Mucosa of descending colon (tissue), 3 donors: ENCODE measurements at regions not wholly inside any gene's neighbourhood (a gene's known extent, or its start where the extent isn't known, plus 50 kb on each side); places are given as distances from the start of the nearest gene placed in this dataset.

ENCODE experiments used
- ATAC-seq: fragments of 200-7000 bp; cut with Tn5 transposase; one replicate; pipeline ENCODE4 v1.9.1; 2020; ENCODE audit warnings: mild to moderate bottlenecking, moderate library complexity
- DNase-seq, 3 donors: peaks; one replicate each; pipeline ENCODE4 v3.0.0-alpha.2; 2020
- H3K36me3 ChIP-seq: fragments of 200-600 bp; one replicate; pipeline ENCODE4 v1.8.0; 2021; ENCODE audit warnings: low read depth, mild to moderate bottlenecking
- H3K4me1 ChIP-seq: fragments of 200-600 bp; one replicate; pipeline ENCODE4 v1.8.0; 2021; ENCODE audit warnings: low read depth, mild to moderate bottlenecking
- H3K4me3 ChIP-seq: fragments of 200-600 bp; one replicate; pipeline ENCODE4 v1.8.0; 2021; ENCODE audit warnings: mild to moderate bottlenecking
- H3K9me3 ChIP-seq: fragments of 200-600 bp; one replicate; pipeline ENCODE4 v1.8.0; 2021; ENCODE audit warnings: mild to moderate bottlenecking
- intact Hi-C, 2 donors: fragments of 100-400 bp; cut with DNase I in 1 of 2; cut with micrococcal nuclease in 1 of 2; formaldehyde crosslinking; loops; one replicate each; pipeline versions ENCODE4 v1.11.0 to v1.11.1; 2022; cut with DNase I, micrococcal nuclease
- TF ChIP-seq, protein P1 (sequence below): fragments of 200-600 bp; IDR thresholded peaks from one replicate; pipeline ENCODE4 v1.8.0; 2022; ENCODE audit warnings: antibody characterized with exemption, mild to moderate bottlenecking
- donor health status: DM: no; HTN: no; CAD: no; lungs with moderate emphysema.
- donor health status: DM: no; HTN: no; CAD: no.
- donor health status: DM: no; HTN: yes; CAD: no.

DNA sequence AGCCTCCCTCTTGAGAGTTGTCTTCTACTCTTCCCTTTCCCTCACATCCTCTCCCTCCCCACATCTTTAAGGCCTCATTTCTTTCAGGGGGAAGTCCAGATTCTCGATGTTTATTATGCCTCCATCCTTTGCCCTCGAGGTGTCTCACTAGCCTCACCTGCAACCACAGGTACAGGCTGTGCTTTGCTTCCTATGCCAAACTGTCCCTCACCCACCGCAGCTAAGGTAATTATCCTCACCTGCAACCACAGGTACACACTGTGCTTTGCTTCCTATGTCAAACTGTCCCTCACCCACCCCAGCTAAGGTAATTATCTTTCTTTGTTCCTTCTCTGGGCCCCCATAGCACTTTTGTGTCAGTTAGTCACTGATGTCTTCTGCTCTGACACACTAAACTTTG, 328.1 kb upstream of the SNX7 start:
- DNase-seq (no peak), ATAC-seq (no peak)
- H3K36me3 ChIP-seq = no peaks in the 10 kb centered on the region
- no peaks in the 10 kb centered on the region for H3K9me3 ChIP-seq
- no peak overlapping the region for H3K4me3 ChIP-seq
- intact Hi-C loops = no loop called here
- TF ChIP-seq, protein P1, sequence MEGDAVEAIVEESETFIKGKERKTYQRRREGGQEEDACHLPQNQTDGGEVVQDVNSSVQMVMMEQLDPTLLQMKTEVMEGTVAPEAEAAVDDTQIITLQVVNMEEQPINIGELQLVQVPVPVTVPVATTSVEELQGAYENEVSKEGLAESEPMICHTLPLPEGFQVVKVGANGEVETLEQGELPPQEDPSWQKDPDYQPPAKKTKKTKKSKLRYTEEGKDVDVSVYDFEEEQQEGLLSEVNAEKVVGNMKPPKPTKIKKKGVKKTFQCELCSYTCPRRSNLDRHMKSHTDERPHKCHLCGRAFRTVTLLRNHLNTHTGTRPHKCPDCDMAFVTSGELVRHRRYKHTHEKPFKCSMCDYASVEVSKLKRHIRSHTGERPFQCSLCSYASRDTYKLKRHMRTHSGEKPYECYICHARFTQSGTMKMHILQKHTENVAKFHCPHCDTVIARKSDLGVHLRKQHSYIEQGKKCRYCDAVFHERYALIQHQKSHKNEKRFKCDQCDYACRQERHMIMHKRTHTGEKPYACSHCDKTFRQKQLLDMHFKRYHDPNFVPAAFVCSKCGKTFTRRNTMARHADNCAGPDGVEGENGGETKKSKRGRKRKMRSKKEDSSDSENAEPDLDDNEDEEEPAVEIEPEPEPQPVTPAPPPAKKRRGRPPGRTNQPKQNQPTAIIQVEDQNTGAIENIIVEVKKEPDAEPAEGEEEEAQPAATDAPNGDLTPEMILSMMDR = no peak
- H3K4me1 ChIP-seq = no peaks in the 10 kb centered on the region

DNA sequence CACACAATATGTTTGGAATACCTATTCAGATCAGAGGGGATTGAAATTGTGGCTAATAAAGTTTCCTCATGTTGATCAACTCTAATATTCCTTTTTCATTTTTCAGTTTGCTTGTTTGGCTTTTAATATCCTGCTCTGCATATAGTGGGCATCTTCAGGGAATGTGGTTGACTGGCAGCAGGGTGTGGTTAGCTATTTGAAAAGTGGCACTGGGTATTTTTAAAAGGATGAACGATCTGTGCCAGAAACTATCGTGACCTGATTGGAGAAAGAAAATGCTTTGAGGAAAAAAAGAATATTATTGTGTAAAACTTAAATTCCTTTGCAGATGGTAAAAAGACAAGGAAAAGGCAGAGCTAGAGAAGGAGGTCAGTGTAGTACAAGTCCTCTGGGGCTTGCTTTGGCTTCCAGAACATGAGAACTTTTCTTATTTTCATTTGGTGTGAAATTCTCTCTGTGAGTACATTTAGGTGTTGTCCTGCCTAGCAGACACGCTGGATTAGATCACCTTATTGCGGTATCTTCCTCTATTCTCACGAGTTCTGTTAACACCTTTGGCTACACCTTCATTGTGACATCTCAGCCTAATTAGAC, 329.7 kb upstream of the SNX7 start:
- Histone ChIP-seq H3K36me3 (no peaks in the 10 kb centered on the region), H3K4me1 (no peaks in the 10 kb centered on the region), H3K4me3 (no peak overlapping the region), H3K9me3 (no peaks in the 10 kb centered on the region)
- TF ChIP-seq, protein P1 = no peak
- ATAC-seq (no peak), DNase-seq (no peak)
- intact Hi-C loops = no loop called here

GRCh38 chr1:98331243-98331642, 330.3 kb upstream of the SNX7 start:
- Histone ChIP-seq H3K36me3 (no peaks in the 10 kb centered on the region), H3K9me3 (no peaks in the 10 kb centered on the region), H3K4me1 (no peaks in the 10 kb centered on the region), H3K4me3 (no peak overlapping the region)
- ATAC-seq (no peak), DNase-seq (no peak)
- TF ChIP-seq, protein P1 = no peak
- intact Hi-C loops = no loop called here

GRCh38 chr1:98330224-98330623, 331.3 kb upstream of the SNX7 start:
- intact Hi-C loops = no loop called here
- ATAC-seq = no peak

GRCh38 chr1:98328855-98329254, 332.7 kb upstream of the SNX7 start:
- no peaks in the 10 kb centered on the region for H3K36me3 ChIP-seq
- H3K9me3 ChIP-seq = no peaks in the 10 kb centered on the region
- ATAC-seq (no peak), DNase-seq (no peak)
- no peaks in the 10 kb centered on the region for H3K4me1 ChIP-seq
- intact Hi-C loops = no loop called here
- TF ChIP-seq, protein P1 = no peak
- no peak overlapping the region for H3K4me3 ChIP-seq

More at GRCh38 chr1:98330224-98330623, 331.3 kb upstream of the SNX7 start:
- no peak for DNase-seq
- TF ChIP-seq, protein P1 = no peak
- Histone ChIP-seq H3K36me3 (no peaks in the 10 kb centered on the region), H3K9me3 (no peaks in the 10 kb centered on the region), H3K4me3 (no peak overlapping the region), H3K4me1 (no peaks in the 10 kb centered on the region)
